NB4 (cell line): ENCODE measurements at regions not wholly inside any gene's neighbourhood (a gene's known extent, or its start where the extent isn't known, plus 50 kb on each side); places are given as distances from the start of the nearest gene placed in this dataset.

ENCODE experiments used
- CTCF ChIP-seq: IDR thresholded peaks from one replicate; pipeline ENCODE4 v1.5.1; 2012; ENCODE audit warnings: low read depth, low read length
- POLR2A ChIP-seq: IDR thresholded peaks from 2 replicates; pipeline ENCODE4 v1.6.1; 2011; ENCODE audit warnings: mild to moderate bottlenecking; ENCODE audit not compliant: insufficient read length; ENCODE audit errors: extremely low read depth

GRCh38 chr1:233530665-233531386 lies 83.1 kb upstream of the KCNK1 start:
- TF ChIP-seq CTCF (no peak), POLR2A (no peak)
